HG03354 (cell line): ENCODE measurements at regions not wholly inside any gene's neighbourhood (a gene's known extent, or its start where the extent isn't known, plus 50 kb on each side); places are given as distances from the start of the nearest gene placed in this dataset.
"Not testable (repeated sequence)": the region's sequence is repeated elsewhere in the genome, so short reads cannot be mapped to it uniquely, and the experiment has no call there.

Experiments used
- ATAC-seq: cut with Tn5 transposase; IDR thresholded peaks from one replicate; pipeline ENCODE4 v1.9.1; 2021; ENCODE audit warnings: mild to moderate bottlenecking; ENCODE audit not compliant: unreplicated experiment, poor library complexity, severe bottlenecking

DNA sequence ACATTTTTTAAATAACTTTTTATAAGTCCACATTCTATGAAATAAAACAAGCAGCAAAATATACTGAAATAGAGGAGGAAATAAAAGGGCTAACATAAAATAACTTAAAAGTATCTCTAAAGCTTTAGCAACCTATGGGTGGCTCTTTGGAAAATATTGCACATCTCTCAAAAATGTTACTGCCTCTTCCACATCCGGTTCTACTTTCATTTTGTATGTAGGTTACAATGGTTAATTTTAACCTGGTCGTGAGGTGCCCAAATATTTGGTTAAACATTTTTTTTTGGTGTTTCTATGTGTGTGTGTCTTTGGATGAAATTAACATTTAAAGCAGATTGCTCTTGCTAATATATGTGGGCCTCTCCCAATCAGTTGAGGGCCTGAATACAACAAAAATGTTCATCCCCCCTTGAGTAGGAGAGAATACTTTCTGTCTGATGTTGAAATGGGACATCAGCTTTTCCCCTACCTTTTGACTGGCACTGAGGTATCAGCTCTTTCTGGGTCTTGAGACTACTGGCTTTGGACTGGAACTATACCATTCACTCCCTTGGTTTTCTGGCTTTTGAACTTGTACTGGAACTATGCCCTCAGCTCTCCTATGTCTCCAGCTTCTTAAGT, 353.0 kb downstream of the ADAM29 start:
- no peak for ATAC-seq

- ATAC-seq = no peak
Measured at GRCh38 chr4:175273995-175274753, 356.0 kb downstream of the ADAM29 start.

GRCh38 chr4:175277816-175278215, 359.7 kb downstream of the ADAM29 start:
- no peak for ATAC-seq

- no peak for ATAC-seq
Measured at GRCh38 chr4:175280153-175280552, 362.0 kb downstream of the ADAM29 start.

- no peak for ATAC-seq
Measured at GRCh38 chr4:175281894-175282293, 363.7 kb downstream of the ADAM29 start.

DNA sequence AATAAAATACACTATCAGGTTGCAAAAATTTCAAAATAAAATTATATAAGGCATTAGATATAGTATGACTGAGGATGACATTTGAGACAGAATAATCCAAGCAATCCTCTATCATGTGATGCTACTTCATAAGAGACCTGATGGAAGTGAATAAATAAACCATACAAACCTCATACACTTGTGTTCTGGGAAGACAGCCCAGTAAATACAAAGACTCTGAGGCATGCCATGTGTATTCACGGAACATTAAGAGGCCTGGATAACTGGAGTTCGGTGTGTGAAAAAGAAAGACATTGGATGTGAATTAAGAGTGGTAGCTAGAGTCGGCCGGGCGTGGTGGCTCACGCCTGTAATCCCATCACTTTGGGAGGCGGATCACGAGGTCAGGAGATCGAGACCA, 364.2 kb downstream of the ADAM29 start:
- no peak for ATAC-seq

DNA sequence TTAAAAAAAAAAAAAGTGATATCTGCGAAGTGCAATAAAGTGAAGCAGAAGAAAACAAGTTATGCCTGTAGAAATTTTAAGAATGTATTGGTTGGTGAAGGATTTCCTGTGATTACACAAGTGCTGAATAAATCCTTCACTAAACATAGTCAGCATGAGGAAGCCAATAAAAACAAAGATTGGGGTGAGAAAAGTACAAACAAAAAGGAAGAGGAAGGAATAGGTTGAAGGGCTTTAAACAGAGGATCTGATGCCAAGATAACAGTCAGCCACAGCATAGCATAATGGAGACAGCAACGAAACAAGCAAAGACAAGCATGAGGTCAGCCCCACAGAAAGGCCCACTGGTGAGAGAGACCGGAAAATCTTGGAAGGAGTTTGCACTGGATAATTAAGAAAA, 372.2 kb downstream of the ADAM29 start:
- no peak for ATAC-seq

GRCh38 chr4:175297965-175298565, 379.9 kb downstream of the ADAM29 start:
- ATAC-seq = no peak

DNA sequence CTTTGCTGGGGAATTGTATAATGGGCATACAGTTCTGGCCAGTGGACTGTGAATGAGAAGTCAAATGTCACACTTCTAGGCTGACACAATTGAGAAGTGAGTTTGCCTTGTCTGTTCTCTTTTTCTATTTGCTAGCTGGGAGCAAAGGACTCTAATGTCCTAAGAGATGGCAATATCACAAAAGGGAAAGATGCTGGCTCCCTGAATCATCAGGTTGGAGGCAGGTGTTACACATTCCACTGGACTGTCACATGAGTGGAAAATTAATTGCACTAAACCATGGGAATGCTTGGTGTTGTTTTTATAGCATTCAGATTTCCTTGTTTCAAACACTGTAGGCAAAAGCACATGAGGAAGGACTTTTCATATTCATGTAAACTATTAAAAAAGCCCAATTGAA, 388.3 kb downstream of the ADAM29 start:
- ATAC-seq = no peak

DNA sequence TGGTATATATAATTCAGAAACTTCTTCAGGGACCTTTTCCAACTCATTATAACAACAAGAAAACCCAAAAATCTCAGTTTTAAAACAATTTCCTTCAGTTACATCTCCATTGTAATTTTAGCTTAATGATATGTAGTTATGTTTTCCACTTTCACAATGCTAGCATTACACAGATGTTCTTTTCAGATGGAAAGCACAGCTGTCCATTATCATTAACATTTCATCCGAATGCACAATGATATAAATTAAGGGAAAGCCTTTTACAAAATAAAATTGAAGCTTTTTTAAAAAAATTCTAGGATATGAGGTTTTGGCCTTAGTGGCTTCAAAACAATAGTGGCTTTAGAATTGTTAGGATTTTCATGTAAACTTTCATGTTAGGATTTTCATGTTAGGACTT, 389.2 kb downstream of the ADAM29 start:
- no peak for ATAC-seq

GRCh38 chr4:175308236-175308635, 390.1 kb downstream of the ADAM29 start:
- ATAC-seq = no peak

- ATAC-seq = no peak
Measured at GRCh38 chr4:175309041-175309440, 390.9 kb downstream of the ADAM29 start.

DNA sequence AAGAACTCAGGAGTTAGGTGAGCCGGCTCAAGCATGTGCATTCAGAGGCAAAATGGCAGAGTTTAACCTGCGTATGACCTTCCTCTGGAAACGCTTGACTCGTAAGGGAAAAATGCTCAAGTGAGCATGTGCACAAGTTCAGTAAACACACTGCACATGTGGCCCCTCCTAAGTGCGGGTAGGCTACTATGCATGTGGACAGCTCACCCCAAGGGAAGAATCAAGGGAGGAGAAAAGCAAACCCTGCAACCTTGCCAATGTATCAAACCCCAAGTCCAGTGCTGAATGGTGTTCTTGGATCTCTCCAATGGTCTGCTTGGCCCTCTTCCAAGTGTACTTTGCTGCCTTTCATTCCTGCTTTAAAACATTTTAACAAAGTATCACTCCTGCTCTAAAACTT, 407.1 kb downstream of the ADAM29 start:
- no peak for ATAC-seq

GRCh38 chr4:175326796-175327195, 408.6 kb downstream of the ADAM29 start:
- no peak for ATAC-seq

DNA sequence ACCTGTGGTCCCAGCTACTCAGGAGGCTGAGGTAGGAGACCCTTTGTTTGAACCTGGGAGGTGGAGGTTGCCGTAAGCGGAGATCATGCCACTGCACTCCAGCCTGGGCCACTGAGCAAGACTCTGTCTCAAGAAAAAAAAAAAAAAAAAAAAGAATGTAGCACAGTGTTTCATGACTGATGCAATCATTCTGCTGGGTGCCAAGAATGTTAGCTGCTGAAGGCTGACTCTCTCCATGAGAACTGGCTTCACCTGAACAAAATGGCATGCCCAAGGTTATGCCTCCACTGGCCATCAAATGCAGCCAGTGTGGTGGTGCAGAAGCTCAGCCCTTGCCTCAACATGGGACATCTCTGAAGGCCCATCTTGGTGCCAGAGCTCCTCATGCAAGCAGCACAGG, 412.1 kb downstream of the ADAM29 start:
- no peak for ATAC-seq

DNA sequence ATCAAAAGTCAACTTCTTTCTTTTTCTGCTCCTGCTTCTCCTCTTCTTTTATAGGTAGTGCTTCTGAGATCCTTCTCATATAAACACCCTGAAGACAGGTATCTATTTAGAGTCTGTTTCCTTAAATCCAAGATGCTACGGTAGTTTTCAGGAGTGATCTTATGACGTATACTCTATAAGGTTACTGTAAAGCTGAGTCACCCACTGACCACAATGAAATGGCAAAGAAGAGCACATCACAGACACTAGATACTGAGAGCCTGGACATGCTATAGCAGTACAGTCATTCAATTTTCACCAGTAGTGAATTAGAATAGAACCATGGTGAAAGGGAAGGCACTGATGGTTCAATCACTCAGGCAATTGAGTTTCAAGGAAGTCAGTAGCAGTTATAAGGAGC, 412.5 kb downstream of the ADAM29 start:
- no peak for ATAC-seq

DNA sequence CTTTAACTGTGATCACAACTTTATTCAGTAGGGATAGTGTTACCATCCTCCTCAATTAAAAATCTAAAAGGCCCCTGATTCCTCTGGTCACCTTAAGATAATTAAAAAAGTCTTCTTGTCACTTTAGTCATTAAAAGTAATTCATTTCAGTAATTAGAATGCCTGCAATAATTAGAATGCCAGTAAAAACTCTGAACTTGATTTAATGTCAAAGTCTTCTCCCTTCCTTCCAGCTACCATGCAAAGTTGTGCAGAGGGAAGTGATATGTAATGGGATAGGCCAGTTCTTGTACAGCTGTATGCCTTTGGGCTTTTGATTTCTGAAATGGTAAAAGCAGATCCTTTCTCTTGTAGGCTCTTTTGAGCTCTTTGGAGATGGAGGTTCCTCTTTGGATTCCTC, 417.2 kb downstream of the ADAM29 start:
- no peak for ATAC-seq

DNA sequence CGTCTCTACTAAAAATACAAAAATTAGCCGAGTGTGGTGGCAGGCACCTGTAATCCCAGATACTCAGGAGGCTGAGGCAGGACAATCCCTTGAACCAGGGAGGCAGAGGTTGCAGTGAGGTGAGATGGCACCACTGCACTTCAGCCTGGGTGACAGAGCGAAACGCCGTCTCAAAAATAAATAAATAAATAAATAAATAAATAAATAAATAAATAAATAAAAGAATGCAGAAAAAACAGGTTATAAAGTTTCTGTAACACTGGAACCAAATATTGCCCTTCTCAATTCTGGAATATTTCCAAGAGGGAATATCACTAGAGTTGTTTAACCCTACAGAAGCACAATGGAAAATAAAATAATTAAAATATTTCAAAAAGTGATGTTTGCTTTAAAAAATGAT, 418.4 kb downstream of the ADAM29 start:
- ATAC-seq = not testable (repeated sequence)

DNA sequence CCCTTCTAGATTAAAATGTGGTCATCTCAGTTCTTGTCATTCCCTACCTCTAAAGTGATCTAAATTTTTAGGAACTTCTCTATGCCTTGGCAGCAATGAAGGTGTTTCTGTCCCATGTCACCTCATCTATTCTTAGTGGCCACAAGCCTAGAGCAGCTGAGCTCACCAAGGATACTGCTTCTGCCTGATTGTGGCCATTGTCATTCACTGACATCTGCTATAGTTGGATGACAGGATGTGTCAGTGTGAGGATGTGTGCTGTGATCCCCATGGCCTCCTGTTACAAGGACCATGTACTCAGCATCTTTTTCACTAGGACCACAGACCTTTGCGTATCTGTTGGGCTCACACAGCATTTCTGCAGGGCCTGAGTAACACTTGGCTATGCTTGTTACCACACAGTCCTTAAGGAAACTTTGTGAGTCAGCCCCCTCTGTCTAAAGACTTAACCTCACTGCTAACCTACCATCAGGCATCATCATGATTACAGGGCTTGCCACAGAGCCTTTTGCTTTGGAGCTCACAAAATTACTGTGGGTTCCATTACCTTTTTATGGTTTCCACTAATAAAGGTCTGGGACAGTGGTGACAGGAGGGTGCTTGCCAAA, 421.0 kb downstream of the ADAM29 start:
- ATAC-seq = no peak

GRCh38 chr4:175341203-175341755, 423.1 kb downstream of the ADAM29 start:
- ATAC-seq = no peak

DNA sequence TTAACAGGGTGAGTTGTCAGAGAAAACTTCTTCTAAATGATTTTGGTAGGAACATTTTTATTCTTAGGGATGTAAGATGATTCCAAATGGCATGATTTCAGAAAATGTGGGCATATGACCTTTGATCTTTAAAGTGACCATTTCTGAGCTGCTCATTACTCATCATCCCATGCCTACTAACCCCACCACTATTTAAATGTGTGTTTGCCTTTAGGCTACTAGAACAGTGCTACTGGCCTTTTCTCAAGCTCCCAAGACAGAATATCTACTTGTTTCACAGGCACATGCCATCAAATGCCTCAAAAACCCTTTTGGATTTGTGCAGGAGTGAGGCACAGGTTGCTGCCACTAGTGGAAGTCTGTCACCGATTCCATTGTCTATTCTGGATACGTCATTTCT, 428.2 kb downstream of the ADAM29 start:
- no peak for ATAC-seq
